HEK293 (cell line): ENCODE measurements at regions not wholly inside any gene's neighbourhood (a gene's known extent, or its start where the extent isn't known, plus 50 kb on each side); places are given as distances from the start of the nearest gene placed in this dataset.
A peak's percentile ranks its signal among the peaks of the same experiment; 100 is the strongest.

Source experiments
- CTCF ChIA-PET: fragments of 350-600 bp; formaldehyde crosslinking; extraction: SDS; loops from one replicate; lab custom pipeline; 2021; ENCODE audit warnings: antibody characterized with exemption; lab: Yijun Ruan, JAX
- POLR2A ChIA-PET: fragments of 300-600 bp; formaldehyde crosslinking; extraction: SDS; loops from one replicate; lab custom pipeline; 2020; ENCODE audit warnings: antibody characterized with exemption, inconsistent platforms; lab: Yijun Ruan, JAX
- H3K27ac ChIP-seq: fragments of 200-500 bp; sonication (Bioruptor generic); 2 replicates; pipeline ENCODE4 v1.5.1; 2014; ENCODE audit warnings: low read depth, low read length, control low read depth, inconsistent platforms; ENCODE audit errors: extremely low read depth
- H3K36me3 ChIP-seq, 2 experiments: fragments of 200-500 bp in 1 of 2; sonication (Bioruptor generic) in 1 of 2; 1 replicate in 1 of 2; 2 replicates in 1 of 2; pipeline ENCODE4 v1.5.1; 2014 to 2017; ENCODE audit warnings: inconsistent platforms in 2 of 2, low read length in 2 of 2; ENCODE audit not compliant: control insufficient read depth in 2 of 2, insufficient read depth in 1 of 2
- H3K4me1 ChIP-seq: fragments of 200-500 bp; sonication (Bioruptor generic); 2 replicates; pipeline ENCODE4 v1.5.1; 2014; ENCODE audit warnings: mild to moderate bottlenecking, low read length, inconsistent platforms; ENCODE audit not compliant: control insufficient read depth, insufficient read depth
- H3K4me3 ChIP-seq: 2 replicates; pipeline ENCODE4 v1.5.1; 2011; ENCODE audit warnings: low read depth, mild to moderate bottlenecking, control low read depth, low read length, moderate library complexity
- H3K9me3 ChIP-seq: fragments of 200-500 bp; sonication (Bioruptor generic); 2 replicates; pipeline ENCODE4 v1.5.1; 2014; ENCODE audit warnings: low read depth, low read length, inconsistent platforms; ENCODE audit not compliant: control insufficient read depth, insufficient read depth
- EGR2 ChIP-seq: fragments of 450-650 bp; formaldehyde crosslinking; IDR thresholded peaks from 2 replicates; pipeline ENCODE4 v1.5.1; 2016; ENCODE audit warnings: low read depth, missing biosample characterization, missing genetic modification characterization
- GLI2 ChIP-seq: fragments of 450-650 bp; formaldehyde crosslinking; IDR thresholded peaks from 2 replicates; pipeline ENCODE4; 2017; ENCODE audit warnings: missing biosample characterization, missing genetic modification characterization, low read depth, borderline replicate concordance
- KLF7 ChIP-seq: fragments of 450-650 bp; formaldehyde crosslinking; IDR thresholded peaks from 2 replicates; pipeline ENCODE4 v1.5.1; 2016; ENCODE audit warnings: missing biosample characterization, missing genetic modification characterization, borderline replicate concordance
- KLF9 ChIP-seq: fragments of 450-650 bp; formaldehyde crosslinking; IDR thresholded peaks from 2 replicates; pipeline ENCODE4 v1.5.1; 2016; ENCODE audit warnings: missing biosample characterization, missing genetic modification characterization, low read depth
- SCRT2 ChIP-seq: fragments of 450-650 bp; formaldehyde crosslinking; IDR thresholded peaks from 2 replicates; pipeline ENCODE4 v1.5.1; 2016; ENCODE audit warnings: missing biosample characterization, missing genetic modification characterization
- SP2 ChIP-seq: fragments of 450-650 bp; formaldehyde crosslinking; IDR thresholded peaks from 2 replicates; pipeline ENCODE4 v1.5.1; 2016; ENCODE audit warnings: missing biosample characterization, missing genetic modification characterization
- ZBTB48 ChIP-seq: fragments of 450-650 bp; formaldehyde crosslinking; IDR thresholded peaks from 2 replicates; pipeline ENCODE4 v1.5.1; 2016; ENCODE audit warnings: missing biosample characterization, missing genetic modification characterization
- ZBTB8A ChIP-seq: fragments of 450-650 bp; formaldehyde crosslinking; IDR thresholded peaks from 2 replicates; pipeline ENCODE4 v1.5.1; 2016; ENCODE audit warnings: missing biosample characterization, missing genetic modification characterization
- ZNF10 ChIP-seq: fragments of 450-650 bp; formaldehyde crosslinking; IDR thresholded peaks from 2 replicates; pipeline ENCODE4 v1.5.1; 2017; ENCODE audit warnings: missing biosample characterization, missing genetic modification characterization
- ZNF202 ChIP-seq: fragments of 450-650 bp; formaldehyde crosslinking; IDR thresholded peaks from 2 replicates; pipeline ENCODE4 v1.5.1; 2016; ENCODE audit warnings: missing biosample characterization, missing genetic modification characterization, borderline replicate concordance
- ZNF223 ChIP-seq: fragments of 450-650 bp; formaldehyde crosslinking; IDR thresholded peaks from 2 replicates; pipeline ENCODE4 v1.5.1; 2016; ENCODE audit warnings: missing biosample characterization, missing genetic modification characterization
- ZNF335 ChIP-seq: fragments of 450-650 bp; formaldehyde crosslinking; conservative IDR thresholded peaks from 2 replicates; pipeline ENCODE4 v1.5.1; 2016; ENCODE audit warnings: missing biosample characterization, missing genetic modification characterization
- ZNF341 ChIP-seq: fragments of 450-650 bp; formaldehyde crosslinking; IDR thresholded peaks from 2 replicates; pipeline ENCODE4; 2016; ENCODE audit warnings: low read depth, missing biosample characterization, missing genetic modification characterization
- ZNF549 ChIP-seq: fragments of 450-650 bp; IDR thresholded peaks from 2 replicates; pipeline ENCODE4 v1.5.1; 2018; ENCODE audit warnings: missing biosample characterization, missing genetic modification characterization, mild to moderate bottlenecking, inconsistent platforms, moderate library complexity
- ZNF624 ChIP-seq: fragments of 450-650 bp; formaldehyde crosslinking; IDR thresholded peaks from 2 replicates; pipeline ENCODE4 v1.5.1; 2017; ENCODE audit warnings: missing biosample characterization, missing genetic modification characterization
- ZNF670 ChIP-seq: fragments of 450-650 bp; formaldehyde crosslinking; IDR thresholded peaks from 2 replicates; pipeline ENCODE4 v1.5.1; 2016; ENCODE audit warnings: missing biosample characterization, missing genetic modification characterization, low read depth
- ZNF768 ChIP-seq: fragments of 450-650 bp; formaldehyde crosslinking; IDR thresholded peaks from 2 replicates; pipeline ENCODE4 v1.5.1; 2018; ENCODE audit warnings: missing biosample characterization, mild to moderate bottlenecking, missing genetic modification characterization
- TF ChIP-seq, protein P1 (sequence below): fragments of 450-650 bp; formaldehyde crosslinking; IDR thresholded peaks from 2 replicates; pipeline ENCODE4 v1.5.1; 2016; ENCODE audit warnings: missing biosample characterization, missing genetic modification characterization
- TF ChIP-seq, protein P2 (sequence below): fragments of 450-650 bp; IDR thresholded peaks from 2 replicates; pipeline ENCODE4 v1.5.1; 2018; ENCODE audit warnings: missing biosample characterization, missing genetic modification characterization
- TF ChIP-seq, protein P3 (sequence below): fragments of 450-650 bp; formaldehyde crosslinking; IDR thresholded peaks from 2 replicates; pipeline ENCODE4 v1.5.1; 2016; ENCODE audit warnings: missing biosample characterization, missing genetic modification characterization

DNA sequence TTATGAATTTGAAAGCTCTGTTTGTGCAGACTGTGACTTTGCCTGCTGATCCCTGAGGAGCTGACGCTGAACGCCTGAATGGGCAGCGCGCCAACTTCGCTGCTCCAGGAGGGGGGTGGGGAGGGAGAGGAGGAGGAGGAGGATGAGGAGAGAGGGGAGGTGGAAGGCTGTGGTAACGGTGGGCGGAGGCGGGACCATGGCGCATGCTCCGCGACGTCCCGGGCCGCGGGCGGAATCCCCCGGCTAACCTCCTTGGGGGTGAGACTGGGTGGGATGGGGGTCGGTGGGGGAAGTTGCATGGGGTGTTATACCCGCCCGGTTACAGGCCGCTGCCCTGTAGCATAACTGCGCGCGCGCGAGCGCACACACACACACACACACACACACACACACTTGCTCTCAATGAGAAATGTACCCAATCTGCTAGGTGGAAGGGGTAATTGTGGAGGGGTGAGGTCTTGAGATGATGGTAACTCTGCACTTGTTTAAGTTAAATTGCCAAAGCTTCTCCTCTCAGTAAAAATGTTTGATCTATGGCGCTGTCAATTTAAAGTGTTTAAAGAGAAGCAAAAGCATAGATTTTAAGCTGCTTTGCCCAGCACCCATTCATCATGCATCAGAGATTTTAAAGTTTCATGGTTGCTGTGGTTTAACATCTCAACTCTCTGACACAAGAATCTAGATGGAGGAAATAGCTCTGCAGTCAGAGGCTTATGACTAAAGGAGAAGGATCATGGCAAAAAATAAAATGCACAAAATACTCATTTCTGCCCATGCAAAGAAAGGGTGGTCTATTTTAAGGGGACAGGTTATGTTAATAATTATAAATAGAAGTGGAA is 76.6 kb upstream of the TBCA start (continued):
- TF ChIP-seq EGR2 (tag by site-specific recombination) (peak; percentile 94), ZNF624 (no peak), ZBTB8A (tag by site-specific recombination) (peak; percentile 64), SP2 (tag by site-specific recombination) (peak; percentile 77), ZNF670 (no peak), GLI2 (tag by site-specific recombination) (no peak), ZNF10 (tag by site-specific recombination) (peak; percentile 25; the same call in 1 of the 2 replicates), ZBTB48 (tag by site-specific recombination) (peak; percentile 68; the same call in 1 of the 2 replicates), SCRT2 (tag by site-specific recombination) (no peak), KLF7 (tag by site-specific recombination) (0 out of 2 replicates have a peak, but pooled peaks have one; percentile 14), ZNF202 (tag by site-specific recombination) (peak; percentile 79; the same call in 1 of the 2 replicates), KLF9 (tag by site-specific recombination) (peak; percentile 63), ZNF768 (tag by site-specific recombination) (no peak), ZNF341 (peak; percentile 96)
- TF ChIP-seq, protein P1, sequence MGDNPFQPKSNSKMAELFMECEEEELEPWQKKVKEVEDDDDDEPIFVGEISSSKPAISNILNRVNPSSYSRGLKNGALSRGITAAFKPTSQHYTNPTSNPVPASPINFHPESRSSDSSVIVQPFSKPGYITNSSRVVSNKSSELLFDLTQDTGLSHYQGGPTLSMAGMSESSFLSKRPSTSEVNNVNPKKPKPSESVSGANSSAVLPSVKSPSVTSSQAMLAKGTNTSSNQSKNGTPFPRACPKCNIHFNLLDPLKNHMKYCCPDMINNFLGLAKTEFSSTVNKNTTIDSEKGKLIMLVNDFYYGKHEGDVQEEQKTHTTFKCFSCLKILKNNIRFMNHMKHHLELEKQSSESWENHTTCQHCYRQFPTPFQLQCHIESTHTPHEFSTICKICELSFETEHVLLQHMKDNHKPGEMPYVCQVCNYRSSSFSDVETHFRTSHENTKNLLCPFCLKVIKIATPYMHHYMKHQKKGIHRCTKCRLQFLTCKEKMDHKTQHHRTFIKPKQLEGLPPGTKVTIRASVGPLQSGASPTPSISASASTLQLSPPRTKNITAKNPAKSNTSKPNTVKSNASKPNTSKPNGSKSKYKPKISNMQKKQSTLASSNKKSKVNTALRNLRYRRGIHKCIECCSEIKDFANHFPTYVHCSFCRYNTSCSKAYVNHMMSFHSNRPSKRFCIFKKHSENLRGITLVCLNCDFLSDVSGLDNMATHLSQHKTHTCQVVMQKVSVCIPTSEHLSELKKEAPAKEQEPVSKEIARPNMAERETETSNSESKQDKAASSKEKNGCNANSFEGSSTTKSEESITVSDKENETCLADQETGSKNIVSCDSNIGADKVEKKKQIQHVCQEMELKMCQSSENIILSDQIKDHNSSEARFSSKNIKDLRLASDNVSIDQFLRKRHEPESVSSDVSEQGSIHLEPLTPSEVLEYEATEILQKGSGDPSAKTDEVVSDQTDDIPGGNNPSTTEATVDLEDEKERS = no peak
- TF ChIP-seq, protein P2, sequence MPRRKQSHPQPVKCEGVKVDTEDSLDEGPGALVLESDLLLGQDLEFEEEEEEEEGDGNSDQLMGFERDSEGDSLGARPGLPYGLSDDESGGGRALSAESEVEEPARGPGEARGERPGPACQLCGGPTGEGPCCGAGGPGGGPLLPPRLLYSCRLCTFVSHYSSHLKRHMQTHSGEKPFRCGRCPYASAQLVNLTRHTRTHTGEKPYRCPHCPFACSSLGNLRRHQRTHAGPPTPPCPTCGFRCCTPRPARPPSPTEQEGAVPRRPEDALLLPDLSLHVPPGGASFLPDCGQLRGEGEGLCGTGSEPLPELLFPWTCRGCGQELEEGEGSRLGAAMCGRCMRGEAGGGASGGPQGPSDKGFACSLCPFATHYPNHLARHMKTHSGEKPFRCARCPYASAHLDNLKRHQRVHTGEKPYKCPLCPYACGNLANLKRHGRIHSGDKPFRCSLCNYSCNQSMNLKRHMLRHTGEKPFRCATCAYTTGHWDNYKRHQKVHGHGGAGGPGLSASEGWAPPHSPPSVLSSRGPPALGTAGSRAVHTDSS (tag by site-specific recombination) = peak; percentile 98
- TF ChIP-seq, protein P3, sequence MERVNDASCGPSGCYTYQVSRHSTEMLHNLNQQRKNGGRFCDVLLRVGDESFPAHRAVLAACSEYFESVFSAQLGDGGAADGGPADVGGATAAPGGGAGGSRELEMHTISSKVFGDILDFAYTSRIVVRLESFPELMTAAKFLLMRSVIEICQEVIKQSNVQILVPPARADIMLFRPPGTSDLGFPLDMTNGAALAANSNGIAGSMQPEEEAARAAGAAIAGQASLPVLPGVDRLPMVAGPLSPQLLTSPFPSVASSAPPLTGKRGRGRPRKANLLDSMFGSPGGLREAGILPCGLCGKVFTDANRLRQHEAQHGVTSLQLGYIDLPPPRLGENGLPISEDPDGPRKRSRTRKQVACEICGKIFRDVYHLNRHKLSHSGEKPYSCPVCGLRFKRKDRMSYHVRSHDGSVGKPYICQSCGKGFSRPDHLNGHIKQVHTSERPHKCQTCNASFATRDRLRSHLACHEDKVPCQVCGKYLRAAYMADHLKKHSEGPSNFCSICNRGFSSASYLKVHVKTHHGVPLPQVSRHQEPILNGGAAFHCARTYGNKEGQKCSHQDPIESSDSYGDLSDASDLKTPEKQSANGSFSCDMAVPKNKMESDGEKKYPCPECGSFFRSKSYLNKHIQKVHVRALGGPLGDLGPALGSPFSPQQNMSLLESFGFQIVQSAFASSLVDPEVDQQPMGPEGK (tag by site-specific recombination) = peak; percentile 99

DNA sequence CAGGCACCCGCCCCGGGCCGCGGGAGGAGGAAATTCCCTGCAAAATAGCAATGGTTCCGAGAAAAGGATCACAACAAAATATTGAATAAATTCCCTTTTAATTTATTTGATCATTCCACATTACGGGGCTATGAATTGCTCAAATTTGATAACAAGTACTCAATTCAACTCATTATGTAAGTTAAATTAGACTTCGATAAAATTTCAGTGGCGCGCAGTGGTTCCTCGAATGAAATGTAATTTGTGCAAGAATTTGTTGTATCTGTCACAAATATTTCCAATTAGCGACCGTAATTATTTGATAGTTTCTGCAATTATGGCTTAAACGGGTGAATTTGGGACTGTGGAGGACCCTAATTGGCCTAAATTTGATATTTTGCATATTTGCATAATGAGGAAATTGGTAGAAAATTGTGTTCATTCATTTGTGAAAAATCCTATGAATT is 76.0 kb upstream of the TBCA start:
- ChIA-PET CTCF (interaction anchor here (0.7 kb wide), 1 partner anchor 142 kb away, joined by 3 read pairs; no protein-coding TSS in a partner anchor), POLR2A (no interaction called here)
- H3K4me1 ChIP-seq = peaks cover 3% of the 10 kb centered on the region; the same call in 1 of the 2 replicates
- H3K36me3 ChIP-seq = no peaks in the 10 kb centered on the region
- peak overlapping the region; percentile 50; the same call in 1 of the 2 replicates for H3K27ac ChIP-seq
- no peaks in the 10 kb centered on the region for H3K9me3 ChIP-seq
- peak overlapping the region; percentile 41 for H3K4me3 ChIP-seq
- TF ChIP-seq ZNF335 (tag by site-specific recombination) (no peak), ZNF223 (no peak), ZNF549 (tag by site-specific recombination) (0 out of 2 replicates have a peak, but pooled peaks have one; percentile 57)
- TF ChIP-seq, all 188 proteins: peak for 1
